Embryonic facial prominence (tissue), 1 donor: ENCODE measurements at regions not wholly inside any gene's neighbourhood (a gene's known extent, or its start where the extent isn't known, plus 50 kb on each side); places are given as distances from the start of the nearest gene placed in this dataset.

ENCODE experiments used
- DNase-seq: peaks from one replicate; pipeline ENCODE4 v3.0.0-alpha.2; 2016; ENCODE audit errors: extremely low spot score

GRCh38 chr3:14335774-14336748, 66.3 kb upstream of the SLC6A6 start:
- DNase-seq: no peak

- DNase-seq: no peak
Measured at GRCh38 chr3:14336749-14337598, 65.4 kb upstream of the SLC6A6 start.

GRCh38 chr3:14337828-14338227, 64.6 kb upstream of the SLC6A6 start:
- no peak for DNase-seq

GRCh38 chr3:14338242-14338641, 64.2 kb upstream of the SLC6A6 start:
- no peak for DNase-seq

GRCh38 chr3:14338898-14339458, 63.4 kb upstream of the SLC6A6 start:
- DNase-seq: no peak

DNA sequence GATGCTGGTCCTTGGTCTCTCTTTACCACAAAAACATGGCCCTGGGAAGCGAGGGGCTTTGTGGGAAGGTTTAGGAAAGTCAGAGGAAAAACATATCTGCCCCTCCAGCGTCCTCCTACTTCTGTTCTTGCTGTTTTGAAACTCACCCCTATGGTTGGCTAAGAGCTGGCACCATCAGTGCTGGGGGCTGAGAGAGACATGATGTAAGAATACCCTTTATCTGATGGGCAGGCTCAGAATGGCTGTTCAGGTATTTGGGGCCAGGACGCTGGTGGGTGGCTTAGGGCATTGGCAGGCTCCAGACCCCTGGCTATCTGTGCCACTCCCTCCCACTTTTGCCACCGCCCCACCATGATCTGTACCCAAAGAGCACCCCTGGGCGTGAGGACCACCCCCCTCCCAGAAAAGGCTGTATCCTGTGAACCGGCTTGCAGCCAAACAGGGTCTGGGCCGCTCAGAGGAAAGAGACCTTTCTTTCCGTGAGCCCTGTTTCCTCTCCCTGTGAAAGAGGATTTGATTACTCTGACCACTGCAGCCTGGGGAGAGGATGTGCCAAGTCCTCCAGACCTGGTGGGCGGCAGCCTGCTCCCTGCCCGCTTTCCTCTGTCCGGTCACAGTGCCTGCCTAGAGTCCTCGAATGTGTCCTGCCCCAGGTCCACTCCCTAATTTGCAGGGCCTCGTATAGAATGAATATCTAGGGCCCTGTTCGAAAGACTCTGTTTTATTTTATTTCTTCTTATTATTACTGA, 61.3 kb upstream of the SLC6A6 start:
- DNase-seq: no peak

DNA sequence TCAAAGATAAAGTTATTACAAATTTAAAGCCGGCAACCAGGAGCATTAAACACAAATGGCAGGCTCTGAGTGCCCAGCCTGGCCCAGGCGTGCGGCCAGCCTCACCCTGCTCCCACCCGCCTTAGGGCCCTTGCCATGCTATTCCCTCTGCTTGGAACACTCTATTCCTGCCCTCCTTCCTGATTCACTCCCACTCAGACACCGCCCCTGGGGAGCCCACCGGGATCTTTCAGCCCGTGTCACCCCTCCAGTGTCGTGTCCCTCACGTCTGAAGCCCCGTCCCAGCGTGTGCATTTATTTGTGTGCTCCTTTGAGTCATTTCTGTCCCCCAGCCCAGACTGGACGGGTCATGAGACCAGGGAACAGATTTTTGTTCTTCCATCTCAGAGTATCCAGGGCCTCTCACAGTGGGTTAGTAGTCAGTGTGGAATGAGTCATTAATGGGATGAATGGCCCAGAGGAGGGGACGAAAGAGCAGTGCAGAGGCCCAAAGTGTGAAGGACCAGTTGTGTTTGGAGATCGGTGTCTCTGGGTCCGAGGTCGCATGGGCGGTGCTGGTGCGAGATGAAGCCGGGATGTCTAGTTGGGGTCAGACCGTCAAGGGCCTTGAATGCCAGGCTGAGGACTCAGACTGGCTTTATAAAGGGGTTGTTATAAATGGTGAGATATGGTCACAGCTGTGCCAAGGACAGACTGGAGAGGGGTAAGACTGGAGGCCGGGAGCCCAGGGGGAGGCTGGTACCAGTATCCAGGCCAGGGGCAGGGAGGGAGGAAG, 58.9 kb upstream of the SLC6A6 start:
- DNase-seq: no peak

DNA sequence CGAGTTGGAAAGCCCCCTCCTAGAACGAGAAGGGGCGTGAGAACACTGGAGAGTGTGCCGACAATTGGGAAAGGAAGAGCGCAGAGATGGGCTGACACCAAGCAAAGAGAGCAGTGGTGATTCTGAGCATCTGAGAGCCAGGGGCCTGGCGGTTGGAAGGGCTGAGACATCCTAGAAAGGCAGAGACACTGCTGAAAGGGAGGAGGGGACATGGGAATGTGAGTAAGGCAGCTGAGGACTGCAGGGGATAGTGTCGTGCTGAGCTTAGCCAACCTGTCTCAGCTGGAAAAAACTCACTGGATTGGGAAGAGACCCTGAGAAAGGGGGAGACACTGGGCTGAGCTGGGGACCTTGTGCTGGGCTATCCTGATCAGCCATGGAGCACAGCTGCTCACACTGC, 58.1 kb upstream of the SLC6A6 start:
- no peak for DNase-seq

DNA sequence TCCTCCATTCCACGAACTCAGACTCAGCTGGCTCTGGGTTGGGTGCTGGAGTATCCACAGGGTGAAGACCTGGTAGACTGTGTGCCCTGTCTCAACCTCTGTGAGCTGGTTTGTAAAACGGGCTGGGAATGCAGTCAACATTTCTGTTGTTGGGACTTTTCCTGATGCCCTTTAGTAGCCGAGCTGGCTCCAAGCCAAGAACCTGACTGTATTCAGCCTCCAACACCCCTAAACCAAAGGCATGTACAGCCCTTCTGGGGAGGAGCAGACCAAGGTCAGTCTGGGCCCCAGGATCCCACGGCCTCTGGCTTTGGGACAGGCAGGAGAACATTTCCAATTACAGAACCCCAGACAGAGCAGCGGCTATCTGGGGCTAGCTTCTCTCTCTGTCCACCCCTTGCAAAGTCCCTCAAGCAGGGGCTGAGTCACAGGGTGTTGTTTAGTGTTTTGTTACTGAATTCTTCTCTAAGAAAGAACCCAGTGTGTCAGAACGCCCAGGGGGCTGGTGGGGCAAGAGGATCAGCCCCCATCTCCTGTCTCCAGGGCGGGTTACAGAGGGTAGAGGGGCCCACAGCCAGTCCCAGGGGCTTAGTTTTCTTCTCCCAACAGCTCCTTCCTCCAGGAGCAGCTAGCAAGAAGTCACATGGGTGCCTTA, 56.8 kb upstream of the SLC6A6 start:
- no peak for DNase-seq

DNA sequence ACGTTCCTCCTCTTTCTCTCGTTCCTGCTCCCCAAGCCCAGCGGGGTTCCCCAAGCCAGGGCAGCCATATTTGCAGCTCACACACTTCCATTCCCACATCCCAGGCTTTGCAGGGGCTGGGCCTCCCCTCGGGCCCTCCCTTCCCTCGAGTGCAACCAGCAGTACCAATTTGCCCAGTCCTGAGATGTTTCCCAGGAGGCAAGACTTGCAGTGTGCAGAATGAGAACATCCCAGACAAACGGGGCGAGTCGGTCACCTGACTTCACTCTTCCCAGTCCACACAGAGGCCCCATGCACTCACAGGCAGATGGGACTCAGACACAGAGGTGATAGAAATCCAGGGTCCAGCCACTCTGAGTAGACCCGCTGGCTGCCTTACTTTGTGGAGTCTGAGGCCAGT, 56.2 kb upstream of the SLC6A6 start:
- no peak for DNase-seq

DNA sequence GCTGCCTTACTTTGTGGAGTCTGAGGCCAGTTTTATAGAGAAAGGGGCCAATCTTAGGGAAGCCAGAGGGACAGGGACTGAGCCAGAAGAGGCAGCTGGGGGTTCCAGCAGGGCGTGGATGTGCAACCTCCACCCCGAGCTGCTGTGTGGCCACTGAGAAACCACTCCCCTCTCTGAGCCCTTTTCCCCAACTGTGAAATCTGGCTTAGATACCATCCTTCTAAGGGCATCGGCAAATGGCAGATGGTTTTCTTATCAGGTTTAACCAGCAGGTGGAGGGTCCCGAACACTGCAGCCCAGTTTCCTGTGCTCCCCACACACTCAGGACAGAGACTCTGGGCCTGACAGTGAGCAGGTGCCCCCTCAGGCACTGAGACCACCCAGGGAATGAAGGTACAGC, 55.8 kb upstream of the SLC6A6 start:
- DNase-seq: no peak

- DNase-seq: no peak
Measured at GRCh38 chr3:14347110-14347509, 55.3 kb upstream of the SLC6A6 start.

DNA sequence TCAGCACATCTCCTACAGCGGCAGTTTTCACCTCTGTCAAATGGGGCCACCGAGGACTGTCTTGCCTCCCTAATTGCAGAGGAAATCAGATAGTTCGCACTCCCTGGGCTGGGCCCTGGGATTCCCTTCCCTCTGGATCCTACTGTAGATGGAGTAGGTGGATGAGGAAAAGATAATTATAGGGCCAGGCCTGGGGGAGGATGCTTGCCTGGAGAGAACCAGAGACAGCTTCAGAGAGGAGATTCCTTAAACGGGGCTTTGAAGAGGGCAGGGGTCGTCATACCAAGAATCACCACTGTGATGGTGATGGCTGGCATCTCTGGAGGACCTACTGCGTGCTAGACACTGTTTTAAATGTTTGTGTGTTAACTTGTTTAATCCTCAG, 50.8 kb upstream of the SLC6A6 start:
- DNase-seq: no peak

- DNase-seq: no peak
Measured at GRCh38 chr3:14352002-14352627, 50.3 kb upstream of the SLC6A6 start.
